Suppressor macrophage treated with lipopolysaccharide for 1 hour (primary cell): ENCODE measurements at regions not wholly inside any gene's neighbourhood (a gene's known extent, or its start where the extent isn't known, plus 50 kb on each side); places are given as distances from the start of the nearest gene placed in this dataset.

ENCODE experiments used
- DNase-seq, 3 donors: peaks; one replicate each; pipeline ENCODE4 v3.0.0-alpha.2; 2020 to 2022

DNA sequence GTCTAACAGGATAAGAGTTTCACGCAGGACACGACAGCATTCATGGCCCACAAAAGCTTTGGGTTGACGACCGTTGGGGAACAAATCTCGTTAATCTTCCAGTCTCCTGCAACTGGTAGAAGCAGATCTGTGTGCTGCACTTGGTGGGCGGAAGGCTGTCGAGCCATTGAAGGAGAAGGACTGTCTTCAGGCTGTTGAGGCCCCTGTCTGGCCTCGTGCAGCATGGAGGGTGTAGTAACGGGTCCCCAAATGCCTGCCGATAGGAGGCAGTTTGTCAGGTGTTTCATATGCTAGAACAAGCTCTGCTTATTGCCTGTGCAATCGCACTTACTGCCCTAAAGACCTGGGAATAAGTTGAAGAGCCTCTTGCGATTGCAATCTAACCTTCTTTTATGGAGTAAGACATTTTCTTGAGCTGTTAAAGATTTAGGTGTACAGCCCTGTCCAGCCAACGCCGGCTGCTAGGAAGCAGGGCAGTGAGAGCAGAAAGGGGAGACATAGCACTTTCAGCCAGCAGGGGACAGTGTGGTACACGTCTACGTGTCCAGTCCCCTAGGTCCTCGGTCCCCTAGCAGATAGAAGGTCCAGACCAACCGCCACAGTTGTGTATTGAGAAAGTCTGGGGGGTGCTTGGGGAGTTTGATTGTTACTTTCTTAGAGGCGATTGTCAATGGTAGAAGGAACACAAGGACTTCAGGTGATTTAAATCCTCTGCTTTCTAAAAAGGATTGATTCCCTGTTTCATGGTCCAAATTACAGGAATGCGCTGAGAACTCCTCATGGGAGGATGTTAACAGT is 102.3 kb upstream of the TMPRSS2 start:
- DNase-seq = peak; percentile 78 to 83 (median 80)

- no peak for DNase-seq
These were observed 98.7 kb upstream of the TMPRSS2 start for GRCh38 chr21:41606706-41607105.

- no peak for DNase-seq
These were observed 98.0 kb upstream of the TMPRSS2 start for GRCh38 chr21:41605934-41606285.

- DNase-seq = no peak
These were observed 97.4 kb upstream of the TMPRSS2 start for GRCh38 chr21:41605178-41605933.

- no peak for DNase-seq
These were observed 96.7 kb upstream of the TMPRSS2 start for GRCh38 chr21:41604583-41605041.

DNA sequence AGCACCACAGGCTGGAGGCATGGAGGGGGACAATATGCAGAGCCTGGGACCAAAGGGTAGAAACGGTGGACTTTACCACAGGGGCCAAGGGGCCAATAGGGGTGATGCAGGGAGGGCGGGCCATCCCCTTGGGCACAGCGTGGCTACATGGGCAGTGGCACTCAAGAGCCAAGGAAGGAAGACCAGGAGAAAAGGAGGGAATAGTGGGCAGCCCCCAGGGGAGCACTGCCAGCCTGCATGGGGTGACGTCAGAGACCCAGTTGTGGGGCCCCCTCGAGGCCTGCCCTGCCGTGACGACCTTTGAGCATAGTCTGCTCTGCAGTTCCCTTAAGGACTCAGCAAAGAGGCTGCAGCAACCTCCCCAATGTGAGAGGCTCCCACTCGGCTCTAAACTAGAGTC is 95.5 kb upstream of the TMPRSS2 start:
- no peak for DNase-seq

- DNase-seq = no peak
These were observed 94.6 kb upstream of the TMPRSS2 start for GRCh38 chr21:41602531-41602930.

DNA sequence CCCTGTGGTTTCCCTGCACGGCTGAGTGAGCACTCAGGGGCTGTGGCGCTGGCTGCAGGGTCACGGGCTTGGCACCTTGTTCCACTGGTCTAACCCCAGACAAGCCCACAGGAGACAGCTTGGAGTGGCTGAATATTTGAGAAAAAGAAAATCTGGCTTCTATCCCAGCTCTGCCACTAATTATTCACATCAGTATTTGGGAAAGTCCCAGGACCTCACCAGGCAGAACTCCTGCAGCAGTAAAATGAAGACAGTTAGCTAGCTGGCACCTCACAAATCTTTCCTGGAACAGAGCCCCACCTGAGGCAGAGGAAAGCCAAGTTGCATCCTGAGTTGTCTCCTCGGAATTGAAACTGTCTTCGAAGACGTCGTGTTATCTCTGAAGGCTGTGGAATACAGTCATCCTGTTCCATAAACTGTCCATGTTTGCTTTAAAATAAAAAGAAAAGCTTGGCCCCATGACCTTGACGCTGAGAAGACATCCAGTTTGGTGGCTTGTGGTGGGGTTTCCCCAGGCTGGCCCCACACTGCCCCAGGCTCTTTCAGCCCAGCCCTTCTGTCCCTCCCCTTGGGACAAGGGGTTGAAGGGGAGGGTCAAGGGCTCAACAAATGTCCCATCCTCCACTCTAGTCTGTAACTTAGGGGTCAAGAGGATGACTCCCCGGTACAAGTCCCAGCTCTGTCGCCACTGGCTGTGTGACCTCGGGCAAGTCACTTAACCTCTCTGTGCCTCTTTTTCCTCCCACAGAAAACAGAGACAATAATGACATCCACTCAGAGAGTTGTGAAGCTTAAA is 93.8 kb upstream of the TMPRSS2 start:
- peak in 1 of 3 donors; percentile 6 for DNase-seq

DNA sequence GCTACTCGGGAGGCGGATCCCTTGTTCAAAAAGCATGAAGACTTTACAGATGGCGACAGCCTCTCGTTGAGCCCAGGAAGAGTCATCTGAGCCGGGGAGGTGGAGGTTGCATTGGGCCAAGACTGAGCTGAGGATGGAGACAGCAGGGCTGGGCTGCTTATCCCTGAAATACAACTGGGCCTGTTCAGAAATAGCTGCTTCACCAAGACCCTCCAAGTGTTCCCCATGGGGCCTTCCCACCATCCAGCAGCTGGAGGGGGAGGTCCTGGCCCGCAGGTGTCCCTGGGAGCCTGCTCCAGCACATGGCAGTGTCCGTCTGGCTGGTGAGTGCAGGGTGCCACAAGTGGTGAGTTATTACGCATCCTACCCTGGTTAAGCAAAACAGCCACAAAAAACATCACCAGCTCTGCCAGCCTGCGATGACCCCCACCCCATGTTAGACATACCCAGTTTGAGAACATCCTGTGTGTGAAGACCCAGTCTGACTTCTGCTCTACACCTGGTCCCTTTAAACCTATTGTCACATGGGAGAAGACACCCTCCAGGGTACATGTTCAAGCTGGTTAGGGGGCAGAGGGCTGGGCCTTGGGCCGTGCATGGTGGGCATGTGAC is 93.1 kb upstream of the TMPRSS2 start:
- no peak for DNase-seq

GRCh38 chr21:41600556-41600955 is 92.6 kb upstream of the TMPRSS2 start:
- DNase-seq = no peak

DNA sequence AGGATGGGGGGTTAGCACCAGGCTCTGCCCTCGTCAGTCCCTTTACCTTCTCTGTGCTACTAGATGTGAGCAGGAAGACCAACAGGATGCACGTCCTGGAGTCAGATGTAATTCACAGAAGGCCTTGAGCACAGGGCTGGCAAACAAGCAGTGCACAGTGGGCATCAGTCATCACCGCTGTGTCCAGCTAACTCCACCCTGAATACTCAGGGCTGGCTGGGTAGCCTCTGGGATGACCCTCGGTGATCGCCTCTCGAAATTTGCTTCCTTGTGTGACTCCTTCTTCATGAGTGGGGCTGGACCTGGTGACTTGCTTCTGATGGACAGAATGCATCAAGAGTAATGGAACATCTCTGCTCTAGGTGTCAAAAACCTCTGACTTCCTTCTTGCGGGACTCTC is 92.2 kb upstream of the TMPRSS2 start:
- DNase-seq = no peak

DNA sequence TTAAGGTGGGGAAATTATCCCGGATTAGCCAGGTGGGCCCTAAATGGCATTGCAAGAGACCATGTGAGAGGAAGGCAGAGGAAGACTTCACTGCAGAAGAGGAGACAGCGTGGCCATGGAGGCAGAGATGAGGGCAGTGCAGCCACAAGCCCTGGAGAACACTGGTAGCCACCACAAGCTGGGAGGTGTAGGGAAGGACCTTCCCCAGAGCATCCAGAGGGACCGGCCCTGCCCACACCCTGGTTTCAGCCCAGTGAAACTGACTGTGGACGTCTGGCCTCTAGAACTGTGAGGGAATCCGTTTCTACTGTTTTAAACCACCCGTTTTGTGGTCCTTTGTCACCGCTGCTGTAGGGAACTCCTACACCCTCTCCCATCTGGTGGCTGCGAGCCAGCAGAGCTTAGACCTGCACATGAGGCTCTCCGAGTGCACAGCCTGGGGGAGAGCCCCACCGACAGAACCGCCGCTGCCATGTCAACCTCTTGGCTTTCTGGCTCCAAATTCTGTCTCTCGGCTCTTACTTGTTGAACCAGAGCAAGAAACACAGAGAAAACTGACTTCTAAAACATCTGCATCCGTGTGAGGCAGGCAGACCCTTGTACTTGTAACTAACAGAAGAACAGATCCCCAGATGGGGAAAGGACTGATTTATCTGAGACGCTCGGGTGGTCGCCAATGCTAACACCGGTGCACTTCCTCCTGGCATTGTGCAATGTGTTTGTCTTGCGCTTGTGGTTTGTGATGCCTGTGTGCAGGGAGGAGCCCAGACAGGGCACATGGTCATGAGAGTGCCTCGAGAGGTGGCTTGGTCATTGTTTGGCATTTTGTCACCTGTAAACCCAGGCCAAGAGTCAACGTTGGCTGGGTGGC is 90.8 kb upstream of the TMPRSS2 start:
- peak in 1 of 3 donors; percentile 13 for DNase-seq

DNA sequence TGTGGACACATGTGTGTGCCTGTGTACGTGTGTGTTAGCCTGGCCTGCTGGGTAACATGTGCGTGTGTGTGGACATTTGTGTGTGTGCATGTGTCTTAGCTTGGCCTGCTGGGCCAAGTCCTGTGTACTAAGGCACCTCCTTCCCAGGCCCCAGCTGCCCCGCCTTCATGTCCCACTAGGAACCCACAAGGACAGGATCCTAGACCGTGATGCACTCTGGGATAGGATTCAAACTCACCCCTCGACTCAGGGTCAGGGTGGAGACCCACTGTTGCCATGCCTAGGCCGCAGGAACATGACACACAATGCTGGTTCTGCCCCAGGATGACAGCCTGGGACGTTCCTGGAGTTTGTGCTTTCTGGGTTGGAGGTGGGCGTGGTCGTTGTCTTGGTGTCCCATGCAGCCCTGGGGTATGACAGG is 89.9 kb upstream of the TMPRSS2 start:
- DNase-seq = no peak

GRCh38 chr21:41597227-41597626 is 89.3 kb upstream of the TMPRSS2 start:
- peak in 1 of 3 donors; percentile 19 for DNase-seq

DNA sequence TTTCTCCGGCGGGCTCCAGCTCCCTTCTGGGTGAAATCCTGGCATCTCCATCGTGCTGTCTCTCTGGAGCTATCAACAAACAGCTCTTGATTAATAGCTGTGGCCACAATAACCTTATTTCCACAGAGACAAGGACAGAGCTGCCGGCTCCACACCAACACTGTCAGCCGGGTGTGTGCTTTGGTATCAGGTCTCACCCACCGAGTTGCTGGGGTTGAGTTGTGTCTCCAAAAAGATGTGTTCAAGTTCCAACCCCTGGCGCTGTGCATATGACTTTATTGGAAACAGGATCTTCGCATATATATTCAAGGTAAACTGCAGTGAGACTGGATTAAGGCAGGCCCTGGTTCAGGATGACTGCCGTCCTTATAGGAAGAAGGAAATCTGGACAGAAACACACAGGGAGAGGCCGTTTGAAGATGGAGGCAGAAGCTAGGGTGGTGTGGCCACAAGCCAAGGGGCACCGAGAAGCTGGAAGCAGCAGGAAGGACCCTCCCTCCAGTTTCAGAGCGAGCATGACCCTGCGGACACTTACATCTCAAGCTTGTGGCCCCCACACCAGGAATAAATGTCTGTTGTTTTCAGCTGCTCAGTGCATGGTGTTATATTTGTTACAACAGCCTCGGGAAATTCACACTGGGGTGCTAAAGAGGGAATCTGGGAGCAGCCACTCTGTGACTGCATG is 88.4 kb upstream of the TMPRSS2 start:
- no peak for DNase-seq

GRCh38 chr21:41594268-41594667 is 86.3 kb upstream of the TMPRSS2 start:
- no peak for DNase-seq

GRCh38 chr21:41593760-41594138 is 85.8 kb upstream of the TMPRSS2 start:
- no peak for DNase-seq

DNA sequence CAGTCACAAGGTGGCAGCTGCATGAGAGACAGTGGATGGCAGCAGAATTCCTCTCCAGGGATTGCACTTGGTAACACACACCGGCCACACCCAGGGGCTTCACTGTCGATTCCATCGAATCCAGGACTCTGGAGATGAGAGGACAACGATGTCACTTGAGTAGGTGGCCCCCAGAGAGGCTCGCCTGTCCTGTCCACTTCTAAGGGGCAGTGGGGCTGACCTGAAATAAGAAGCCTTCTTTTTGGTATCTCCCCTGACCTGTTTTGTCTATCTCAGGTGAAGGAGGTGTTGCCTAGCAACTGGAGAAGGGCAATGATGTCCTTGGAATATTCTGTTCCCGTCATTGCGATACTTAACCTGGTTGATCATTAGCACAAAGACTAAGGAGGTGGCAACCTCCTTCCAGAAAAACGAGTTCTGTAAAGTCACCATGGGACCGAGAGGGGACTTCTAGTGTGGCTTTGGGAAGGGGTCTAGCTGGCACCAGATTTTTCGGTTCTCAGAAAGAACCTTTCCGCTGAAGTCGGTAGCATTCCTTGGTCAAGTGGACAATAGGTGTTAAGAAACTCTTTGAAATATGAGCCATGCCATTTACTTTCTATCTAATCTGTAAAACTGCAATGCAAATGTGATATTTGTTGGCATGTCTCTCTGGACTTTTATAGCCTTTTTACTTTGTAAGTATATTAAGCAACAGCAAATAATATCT is 85.2 kb upstream of the TMPRSS2 start:
- no peak for DNase-seq

DNA sequence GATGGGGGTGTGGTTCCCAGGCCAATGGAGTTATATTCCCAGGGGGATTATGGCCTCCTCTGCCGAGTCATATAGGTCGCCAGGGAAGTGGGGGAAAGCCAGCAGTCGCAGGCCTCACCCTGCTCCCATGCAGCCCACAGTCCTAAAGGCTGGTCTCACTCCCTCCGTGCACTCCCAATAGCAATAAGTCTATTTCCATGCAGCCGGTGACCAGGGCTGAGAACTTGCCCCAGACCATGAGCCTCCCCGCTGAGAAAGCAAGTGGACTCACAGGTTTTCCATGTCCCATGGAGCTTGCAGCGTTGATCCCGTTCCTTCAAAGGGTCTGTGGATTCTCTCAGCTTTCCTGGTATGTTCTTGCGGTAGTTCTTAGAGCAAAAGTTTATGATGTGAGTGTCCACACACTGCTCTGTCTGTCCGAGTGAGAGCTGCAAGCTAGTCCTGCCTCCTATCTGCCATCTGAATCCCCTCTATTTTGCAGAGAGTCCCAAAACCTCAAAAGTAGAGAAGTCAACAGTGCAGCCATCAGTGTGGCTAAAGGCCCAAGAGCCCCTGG is 81.7 kb upstream of the TMPRSS2 start:
- DNase-seq = no peak

- no peak for DNase-seq
These were observed 81.2 kb upstream of the TMPRSS2 start for GRCh38 chr21:41589131-41589530.
